ENCODE measurements at regions not wholly inside any gene's neighbourhood (a gene's known extent, or its start where the extent isn't known, plus 50 kb on each side); places are given as distances from the start of the nearest gene placed in this dataset.
"Not testable (repeated sequence)": the region's sequence is repeated elsewhere in the genome, so short reads cannot be mapped to it uniquely, and the experiment has no call there.

- Histone ChIP-seq H3K36me3 (ENCODE audit: control insufficient read depth, insufficient read depth, low read length) (no peaks in the 10 kb centered on the region), H3K4me3 (ENCODE audit: extremely low read depth, insufficient read depth, low read length, poor library complexity, severe bottlenecking) (no peak overlapping the region), H3K4me1 (ENCODE audit: control insufficient read depth, insufficient read depth, low read length, poor library complexity, severe bottlenecking) (no peaks in the 10 kb centered on the region), H3K27ac (ENCODE audit: low read depth, low read length, severe bottlenecking) (no peak overlapping the region), H3K9me3 (ENCODE audit: control insufficient read depth, low read length) (peaks cover 6% of the 10 kb centered on the region)
- 67 to 72% methylated on average over 8 to 9 of the region's 10 CpGs for WGBS, 2 experiments (ENCODE audit: insufficient coverage in 2 of 2)
Observed at GRCh38 chr15:24067733-24068501, 380.8 kb upstream of the NDN start.

- peaks cover 24% of the 10 kb centered on the region for H3K9me3 ChIP-seq (ENCODE audit: control insufficient read depth, low read length)
- H3K36me3 ChIP-seq (ENCODE audit: control insufficient read depth, insufficient read depth, low read length), result no peaks in the 10 kb centered on the region
- H3K27ac ChIP-seq (ENCODE audit: low read depth, low read length, severe bottlenecking), result no peak overlapping the region
- H3K4me1 ChIP-seq (ENCODE audit: control insufficient read depth, insufficient read depth, low read length, poor library complexity, severe bottlenecking), result no peaks in the 10 kb centered on the region
- H3K4me3 ChIP-seq (ENCODE audit: extremely low read depth, insufficient read depth, low read length, poor library complexity, severe bottlenecking), result no peak overlapping the region
- no CpG with 5 or more reads among the region's 2 CpGs for WGBS, 2 experiments (ENCODE audit: insufficient coverage in 2 of 2)
Observed at GRCh38 chr15:24075420-24076089, 388.4 kb upstream of the NDN start.

- H3K9me3 ChIP-seq (ENCODE audit: control insufficient read depth, low read length), result peaks cover 31% of the 10 kb centered on the region
- no peak overlapping the region for H3K27ac ChIP-seq (ENCODE audit: low read depth, low read length, severe bottlenecking)
- WGBS, 2 experiments (ENCODE audit: insufficient coverage in 2 of 2), result 60% methylated on average over 1 of the region's 1 CpG; no CpG with 5 or more reads in 1 of the 2 experiments
- H3K4me1 ChIP-seq (ENCODE audit: control insufficient read depth, insufficient read depth, low read length, poor library complexity, severe bottlenecking), result no peaks in the 10 kb centered on the region
- H3K4me3 ChIP-seq (ENCODE audit: extremely low read depth, insufficient read depth, low read length, poor library complexity, severe bottlenecking), result no peak overlapping the region
- no peaks in the 10 kb centered on the region for H3K36me3 ChIP-seq (ENCODE audit: control insufficient read depth, insufficient read depth, low read length)
Observed at GRCh38 chr15:24076090-24076784, 389.1 kb upstream of the NDN start.

GRCh38 chr15:24078310-24079029 is 391.4 kb upstream of the NDN start:
- Histone ChIP-seq H3K27ac (ENCODE audit: low read depth, low read length, severe bottlenecking) (no peak overlapping the region), H3K36me3 (ENCODE audit: control insufficient read depth, insufficient read depth, low read length) (no peaks in the 10 kb centered on the region), H3K4me3 (ENCODE audit: extremely low read depth, insufficient read depth, low read length, poor library complexity, severe bottlenecking) (no peak overlapping the region), H3K4me1 (ENCODE audit: control insufficient read depth, insufficient read depth, low read length, poor library complexity, severe bottlenecking) (no peaks in the 10 kb centered on the region), H3K9me3 (ENCODE audit: control insufficient read depth, low read length) (peaks cover 30% of the 10 kb centered on the region)
- 87 to 89% methylated on average over 25 to 26 of the region's 29 CpGs for WGBS, 2 experiments (ENCODE audit: insufficient coverage in 2 of 2)

- no CpG with 5 or more reads among the region's 1 CpG for WGBS, 2 experiments (ENCODE audit: insufficient coverage in 2 of 2)
- not testable (repeated sequence) for H3K4me1 ChIP-seq (ENCODE audit: control insufficient read depth, insufficient read depth, low read length, poor library complexity, severe bottlenecking); H3K27ac ChIP-seq (ENCODE audit: low read depth, low read length, severe bottlenecking); H3K36me3 ChIP-seq (ENCODE audit: control insufficient read depth, insufficient read depth, low read length); H3K4me3 ChIP-seq (ENCODE audit: extremely low read depth, insufficient read depth, low read length, poor library complexity, severe bottlenecking)
- peaks cover 25% of the 10 kb centered on the region for H3K9me3 ChIP-seq (ENCODE audit: control insufficient read depth, low read length)
Observed at GRCh38 chr15:24088941-24089340, 401.8 kb upstream of the NDN start.

- not testable (repeated sequence) for H3K4me1 ChIP-seq (ENCODE audit: control insufficient read depth, insufficient read depth, low read length, poor library complexity, severe bottlenecking); H3K4me3 ChIP-seq (ENCODE audit: extremely low read depth, insufficient read depth, low read length, poor library complexity, severe bottlenecking); H3K9me3 ChIP-seq (ENCODE audit: control insufficient read depth, low read length); H3K36me3 ChIP-seq (ENCODE audit: control insufficient read depth, insufficient read depth, low read length); H3K27ac ChIP-seq (ENCODE audit: low read depth, low read length, severe bottlenecking)
- WGBS, 2 experiments (ENCODE audit: insufficient coverage in 2 of 2), result 47 to 66% methylated on average over 11 to 12 of the region's 30 CpGs
Observed at GRCh38 chr15:24101503-24101902, 414.4 kb upstream of the NDN start.

- 40 to 87% methylated on average over 1 to 3 of the region's 6 CpGs for WGBS, 2 experiments (ENCODE audit: insufficient coverage in 2 of 2)
Observed at GRCh38 chr15:24107524-24107923, 420.4 kb upstream of the NDN start.

GRCh38 chr15:24107948-24108347 is 420.8 kb upstream of the NDN start:
- not testable (repeated sequence) for H3K4me3 ChIP-seq (ENCODE audit: extremely low read depth, insufficient read depth, low read length, poor library complexity, severe bottlenecking); H3K36me3 ChIP-seq (ENCODE audit: control insufficient read depth, insufficient read depth, low read length); H3K4me1 ChIP-seq (ENCODE audit: control insufficient read depth, insufficient read depth, low read length, poor library complexity, severe bottlenecking); H3K27ac ChIP-seq (ENCODE audit: low read depth, low read length, severe bottlenecking); H3K9me3 ChIP-seq (ENCODE audit: control insufficient read depth, low read length)
- 40 to 60% methylated on average over 1 of the region's 4 CpGs for WGBS, 2 experiments (ENCODE audit: insufficient coverage in 2 of 2)

More at GRCh38 chr15:24107524-24107923, 420.4 kb upstream of the NDN start:
- H3K4me3 ChIP-seq (ENCODE audit: extremely low read depth, insufficient read depth, low read length, poor library complexity, severe bottlenecking); H3K36me3 ChIP-seq (ENCODE audit: control insufficient read depth, insufficient read depth, low read length); H3K4me1 ChIP-seq (ENCODE audit: control insufficient read depth, insufficient read depth, low read length, poor library complexity, severe bottlenecking); H3K27ac ChIP-seq (ENCODE audit: low read depth, low read length, severe bottlenecking); H3K9me3 ChIP-seq (ENCODE audit: control insufficient read depth, low read length): not testable (repeated sequence)

- not testable (repeated sequence) for H3K4me1 ChIP-seq (ENCODE audit: control insufficient read depth, insufficient read depth, low read length, poor library complexity, severe bottlenecking); H3K9me3 ChIP-seq (ENCODE audit: control insufficient read depth, low read length); H3K36me3 ChIP-seq (ENCODE audit: control insufficient read depth, insufficient read depth, low read length); H3K4me3 ChIP-seq (ENCODE audit: extremely low read depth, insufficient read depth, low read length, poor library complexity, severe bottlenecking); H3K27ac ChIP-seq (ENCODE audit: low read depth, low read length, severe bottlenecking)
- 40 to 50% methylated on average over 2 of the region's 3 CpGs for WGBS, 2 experiments (ENCODE audit: insufficient coverage in 2 of 2)
Observed at GRCh38 chr15:24108349-24108748, 421.2 kb upstream of the NDN start.

- not testable (repeated sequence) for H3K4me3 ChIP-seq (ENCODE audit: extremely low read depth, insufficient read depth, low read length, poor library complexity, severe bottlenecking); H3K9me3 ChIP-seq (ENCODE audit: control insufficient read depth, low read length); H3K36me3 ChIP-seq (ENCODE audit: control insufficient read depth, insufficient read depth, low read length); H3K27ac ChIP-seq (ENCODE audit: low read depth, low read length, severe bottlenecking); H3K4me1 ChIP-seq (ENCODE audit: control insufficient read depth, insufficient read depth, low read length, poor library complexity, severe bottlenecking)
- WGBS, 2 experiments (ENCODE audit: insufficient coverage in 2 of 2), result 37% methylated on average over 2 of the region's 8 CpGs; no CpG with 5 or more reads in 1 of the 2 experiments
Observed at GRCh38 chr15:24139622-24140021, 452.5 kb upstream of the NDN start.

Measured in mesodermal cell (in vitro differentiated cells).